WTC11 (cell line): ENCODE measurements at regions not wholly inside any gene's neighbourhood (a gene's known extent, or its start where the extent isn't known, plus 50 kb on each side); places are given as distances from the start of the nearest gene placed in this dataset.

Source experiments
- ATAC-seq: fragments of 200-7000 bp; cut with Tn5 transposase; 2 replicates; pipeline ENCODE4 v1.10.0; 2021; ENCODE audit warnings: mild to moderate bottlenecking, moderate library complexity
- CTCF ChIA-PET: fragments of 300-600 bp; sonication (Branson Sonifier 250); formaldehyde crosslinking; loops from one replicate; lab custom pipeline; 2021; ENCODE audit warnings: antibody characterized with exemption; lab: Charles Lee
- POLR2A ChIA-PET: fragments of 350-600 bp; sonication (Branson Sonifier 250); formaldehyde crosslinking; loops from one replicate; lab custom pipeline; 2021; ENCODE audit warnings: antibody characterized with exemption; lab: Charles Lee
- DNase-seq: peaks from one replicate; pipeline ENCODE4 v3.0.0; 2021; ENCODE audit warnings: low spot score
- H3K27ac Mint-ChIP-seq: 2 replicates; pipeline ENCODE4 v1.8.0; 2021; ENCODE audit warnings: mixed read lengths
- H3K27me3 Mint-ChIP-seq: 2 replicates; pipeline ENCODE4 v1.8.0; 2021; ENCODE audit warnings: low read depth, mild to moderate bottlenecking, moderate library complexity, mixed read lengths
- H3K36me3 Mint-ChIP-seq: 2 replicates; pipeline ENCODE4 v1.8.0; 2021; ENCODE audit warnings: mixed read lengths
- H3K4me1 Mint-ChIP-seq: 2 replicates; pipeline ENCODE4 v1.8.0; 2022; ENCODE audit warnings: mixed read lengths
- H3K4me3 Mint-ChIP-seq: 2 replicates; pipeline ENCODE4 v1.8.0; 2021; ENCODE audit warnings: mild to moderate bottlenecking, moderate library complexity, mixed read lengths
- H3K9me3 Mint-ChIP-seq: 2 replicates; pipeline ENCODE4 v1.8.0; 2021; ENCODE audit warnings: mixed read lengths
- CDX4 ChIP-seq: fragments of 250-450 bp; sonication (Bioruptor Pico); IDR thresholded peaks from 2 replicates; pipeline ENCODE4 v1.9.0; 2021; ENCODE audit warnings: moderate library complexity, mild to moderate bottlenecking, inconsistent platforms, borderline replicate concordance
- E2F5 ChIP-seq: sonication (generic); formaldehyde crosslinking; IDR thresholded peaks from 2 replicates; pipeline ENCODE4 v1.8.1; 2022; ENCODE audit warnings: mild to moderate bottlenecking, moderate library complexity, missing genetic modification reagents
- EMX1 ChIP-seq: fragments of 250-450 bp; sonication (Bioruptor Pico); IDR thresholded peaks from 2 replicates; pipeline ENCODE4 v1.8.0; 2021; ENCODE audit warnings: mild to moderate bottlenecking
- FOXK1 ChIP-seq: sonication (generic); formaldehyde crosslinking; IDR thresholded peaks from 2 replicates; pipeline ENCODE4 v1.8.0; 2022; ENCODE audit warnings: mild to moderate bottlenecking, moderate library complexity, missing genetic modification reagents
- FOXP4 ChIP-seq: sonication (generic); formaldehyde crosslinking; IDR thresholded peaks from 2 replicates; pipeline ENCODE4 v1.8.0; 2022; ENCODE audit warnings: mild to moderate bottlenecking, missing genetic modification reagents
- GTF2I ChIP-seq: fragments of 250-450 bp; sonication (Bioruptor Pico); conservative IDR thresholded peaks from 2 replicates; pipeline ENCODE4 v1.4.0; 2021; ENCODE audit warnings: mild to moderate bottlenecking
- HMGXB4 ChIP-seq: sonication (generic); formaldehyde crosslinking; IDR thresholded peaks from 2 replicates; pipeline ENCODE4 v1.8.1; 2023; ENCODE audit warnings: mild to moderate bottlenecking, moderate library complexity, missing genetic modification reagents
- IRF2 ChIP-seq: sonication (generic); formaldehyde crosslinking; IDR thresholded peaks from 2 replicates; pipeline ENCODE4 v1.8.0; 2022; ENCODE audit warnings: low read depth, missing genetic modification reagents, borderline replicate concordance
- NR2C2 ChIP-seq: sonication (generic); formaldehyde crosslinking; IDR thresholded peaks from 2 replicates; pipeline ENCODE4 v1.8.0; 2022; ENCODE audit warnings: mild to moderate bottlenecking, missing genetic modification reagents
- RORB ChIP-seq: fragments of 250-450 bp; sonication (Bioruptor Pico); IDR thresholded peaks from 2 replicates; pipeline ENCODE4 v1.9.0; 2021; ENCODE audit warnings: mild to moderate bottlenecking
- SP1 ChIP-seq: sonication (generic); formaldehyde crosslinking; conservative IDR thresholded peaks from 2 replicates; pipeline ENCODE4 v1.8.1; 2022; ENCODE audit warnings: missing genetic modification reagents
- TEAD1 ChIP-seq: sonication (generic); formaldehyde crosslinking; IDR thresholded peaks from 2 replicates; pipeline ENCODE4 v1.8.0; 2022; ENCODE audit warnings: mild to moderate bottlenecking, missing genetic modification reagents
- TEAD4 ChIP-seq: sonication (generic); formaldehyde crosslinking; IDR thresholded peaks from 2 replicates; pipeline ENCODE4 v1.8.0; 2022; ENCODE audit warnings: mild to moderate bottlenecking, missing genetic modification reagents
- USF1 ChIP-seq: sonication (generic); formaldehyde crosslinking; IDR thresholded peaks from 2 replicates; pipeline ENCODE4 v1.8.0; 2022; ENCODE audit warnings: mild to moderate bottlenecking, missing genetic modification reagents
- ZBTB21 ChIP-seq: sonication (generic); formaldehyde crosslinking; IDR thresholded peaks from 2 replicates; pipeline ENCODE4 v1.8.1; 2023; ENCODE audit warnings: mild to moderate bottlenecking, missing genetic modification reagents, borderline replicate concordance
- ZNF121 ChIP-seq: sonication (generic); formaldehyde crosslinking; IDR thresholded peaks from 2 replicates; pipeline ENCODE4 v1.8.0; 2023; ENCODE audit warnings: missing genetic modification reagents
- ZNF263 ChIP-seq: sonication (generic); formaldehyde crosslinking; IDR thresholded peaks from 2 replicates; pipeline ENCODE4 v1.8.1; 2022; ENCODE audit warnings: low read depth, mild to moderate bottlenecking, moderate library complexity, missing genetic modification reagents
- ZNF281 ChIP-seq: sonication (generic); formaldehyde crosslinking; IDR thresholded peaks from 2 replicates; pipeline ENCODE4 v1.8.0; 2023; ENCODE audit warnings: mild to moderate bottlenecking, missing genetic modification reagents
- ZNF532 ChIP-seq: fragments of 250-450 bp; sonication (Bioruptor Pico); IDR thresholded peaks from 2 replicates; pipeline ENCODE4 v1.9.0; 2021; ENCODE audit warnings: mild to moderate bottlenecking, borderline replicate concordance

GRCh38 chr13:80591976-80592740 is 251.2 kb upstream of the SPRY2 start:
- ChIA-PET CTCF (no interaction called here), POLR2A (no interaction called here)
- no peak for ATAC-seq
- Mint-ChIP-seq H3K27me3 (no peaks in the 10 kb centered on the region), H3K9me3 (peaks cover 2% of the 10 kb centered on the region), H3K4me1 (peaks cover 20% of the 10 kb centered on the region), H3K27ac (no peak overlapping the region), H3K4me3 (no peak overlapping the region), H3K36me3 (no peaks in the 10 kb centered on the region)
- DNase-seq, result no peak
- TF ChIP-seq ZNF532 (CRISPR knock-in tag) (no peak), RORB (CRISPR knock-in tag) (no peak), E2F5 (CRISPR knock-in tag) (no peak), FOXP4 (CRISPR knock-in tag) (no peak), ZNF121 (CRISPR knock-in tag) (no peak), HMGXB4 (CRISPR knock-in tag) (no peak), GTF2I (CRISPR knock-in tag) (no peak), FOXK1 (CRISPR knock-in tag) (no peak), USF1 (CRISPR knock-in tag) (no peak), SP1 (CRISPR knock-in tag) (no peak), TEAD4 (CRISPR knock-in tag) (no peak), ZBTB21 (CRISPR knock-in tag) (no peak), CDX4 (CRISPR knock-in tag) (no peak), NR2C2 (CRISPR knock-in tag) (no peak), EMX1 (no peak), ZNF263 (no peak), TEAD1 (CRISPR knock-in tag) (no peak), IRF2 (no peak), ZNF281 (CRISPR knock-in tag) (no peak)
